Retinal pigment epithelial cell (primary cell): ENCODE measurements at regions not wholly inside any gene's neighbourhood (a gene's known extent, or its start where the extent isn't known, plus 50 kb on each side); places are given as distances from the start of the nearest gene placed in this dataset.

ENCODE experiments used
- DNase-seq: peaks from one replicate; pipeline ENCODE4 v3.0.0-alpha.2; 2010; ENCODE audit warnings: low read depth
- H3K4me3 ChIP-seq: 2 replicates; pipeline ENCODE4 v1.5.1; 2011; ENCODE audit warnings: mild to moderate bottlenecking, low read length, control low read depth, moderate library complexity
- CTCF ChIP-seq: conservative IDR thresholded peaks from 2 replicates; pipeline ENCODE4 v1.5.1; 2011; ENCODE audit warnings: low read depth, low read length, control low read depth, inconsistent platforms

- no peak overlapping the region for H3K4me3 ChIP-seq
- no peak for TF ChIP-seq CTCF
- DNase-seq = no peak
Measured at GRCh38 chr2:53234548-53234903, 533.1 kb upstream of the CHAC2 start.

GRCh38 chr2:53233759-53234547 lies 533.7 kb upstream of the CHAC2 start:
- H3K4me3 ChIP-seq = no peak overlapping the region
- TF ChIP-seq CTCF = no peak
- no peak for DNase-seq

- TF ChIP-seq CTCF = no peak
- DNase-seq = no peak
- H3K4me3 ChIP-seq = no peak overlapping the region
Measured at GRCh38 chr2:53231908-53232307, 535.7 kb upstream of the CHAC2 start.

- no peak for TF ChIP-seq CTCF
- DNase-seq = no peak
- H3K4me3 ChIP-seq = no peak overlapping the region
Measured at GRCh38 chr2:53230691-53231090, 536.9 kb upstream of the CHAC2 start.

- no peak for TF ChIP-seq CTCF
- DNase-seq = no peak
- no peak overlapping the region for H3K4me3 ChIP-seq
Measured at GRCh38 chr2:53227535-53227934, 540.1 kb upstream of the CHAC2 start.

GRCh38 chr2:53220969-53221368 lies 546.6 kb upstream of the CHAC2 start:
- no peak overlapping the region for H3K4me3 ChIP-seq
- no peak for DNase-seq
- TF ChIP-seq CTCF = no peak

- H3K4me3 ChIP-seq = no peak overlapping the region
- no peak for TF ChIP-seq CTCF
- DNase-seq = no peak
Measured at GRCh38 chr2:53217250-53217649, 550.4 kb upstream of the CHAC2 start.
